ENCODE measurements at regions not wholly inside any gene's neighbourhood (a gene's known extent, or its start where the extent isn't known, plus 50 kb on each side); places are given as distances from the start of the nearest gene placed in this dataset.

DNA sequence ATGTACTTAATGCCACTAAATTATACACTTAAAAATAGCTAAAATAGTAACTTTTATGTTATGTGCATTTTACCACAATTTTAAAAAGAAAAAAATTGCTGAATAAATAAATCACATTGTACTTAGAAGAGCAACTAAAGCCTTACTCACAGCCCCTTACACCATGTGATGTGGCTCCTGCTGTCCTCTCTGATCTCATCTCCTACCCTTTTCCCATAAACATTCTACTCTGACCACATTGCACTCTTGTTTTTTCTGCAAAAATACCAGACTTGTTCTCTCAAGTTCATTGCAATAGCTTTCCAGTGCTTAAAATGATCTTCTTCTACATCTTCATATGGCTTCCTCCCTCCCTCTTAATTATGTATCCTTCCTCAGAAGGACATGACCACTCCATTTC lies 268.4 kb downstream of the ELAVL2 start:
- H3K27ac ChIP-seq, result no peak overlapping the region
- TF ChIP-seq, protein P1, sequence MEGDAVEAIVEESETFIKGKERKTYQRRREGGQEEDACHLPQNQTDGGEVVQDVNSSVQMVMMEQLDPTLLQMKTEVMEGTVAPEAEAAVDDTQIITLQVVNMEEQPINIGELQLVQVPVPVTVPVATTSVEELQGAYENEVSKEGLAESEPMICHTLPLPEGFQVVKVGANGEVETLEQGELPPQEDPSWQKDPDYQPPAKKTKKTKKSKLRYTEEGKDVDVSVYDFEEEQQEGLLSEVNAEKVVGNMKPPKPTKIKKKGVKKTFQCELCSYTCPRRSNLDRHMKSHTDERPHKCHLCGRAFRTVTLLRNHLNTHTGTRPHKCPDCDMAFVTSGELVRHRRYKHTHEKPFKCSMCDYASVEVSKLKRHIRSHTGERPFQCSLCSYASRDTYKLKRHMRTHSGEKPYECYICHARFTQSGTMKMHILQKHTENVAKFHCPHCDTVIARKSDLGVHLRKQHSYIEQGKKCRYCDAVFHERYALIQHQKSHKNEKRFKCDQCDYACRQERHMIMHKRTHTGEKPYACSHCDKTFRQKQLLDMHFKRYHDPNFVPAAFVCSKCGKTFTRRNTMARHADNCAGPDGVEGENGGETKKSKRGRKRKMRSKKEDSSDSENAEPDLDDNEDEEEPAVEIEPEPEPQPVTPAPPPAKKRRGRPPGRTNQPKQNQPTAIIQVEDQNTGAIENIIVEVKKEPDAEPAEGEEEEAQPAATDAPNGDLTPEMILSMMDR (conservative IDR thresholded peaks at IDR 0.05), result no peak

DNA sequence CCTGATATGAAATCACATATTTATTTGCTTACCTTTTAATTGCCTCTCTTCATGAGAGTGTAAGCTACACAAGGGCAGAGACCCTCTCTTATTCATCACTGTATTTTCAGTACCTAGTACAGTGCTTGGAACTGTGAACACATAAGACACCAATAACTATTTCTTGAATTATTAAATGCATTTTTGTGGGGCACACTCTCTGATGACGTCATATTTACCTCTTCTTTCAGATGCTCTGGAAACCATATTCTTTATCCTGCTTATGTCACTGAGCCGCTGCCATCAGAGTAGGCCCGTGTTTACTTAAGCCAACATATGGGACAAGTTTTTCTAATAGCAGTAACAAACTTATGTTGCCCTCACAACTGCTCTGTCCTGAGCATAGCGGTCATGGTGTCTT lies 266.5 kb downstream of the ELAVL2 start:
- no peak overlapping the region for H3K27ac ChIP-seq
- TF ChIP-seq, protein P1 (conservative IDR thresholded peaks at IDR 0.05), result no peak

DNA sequence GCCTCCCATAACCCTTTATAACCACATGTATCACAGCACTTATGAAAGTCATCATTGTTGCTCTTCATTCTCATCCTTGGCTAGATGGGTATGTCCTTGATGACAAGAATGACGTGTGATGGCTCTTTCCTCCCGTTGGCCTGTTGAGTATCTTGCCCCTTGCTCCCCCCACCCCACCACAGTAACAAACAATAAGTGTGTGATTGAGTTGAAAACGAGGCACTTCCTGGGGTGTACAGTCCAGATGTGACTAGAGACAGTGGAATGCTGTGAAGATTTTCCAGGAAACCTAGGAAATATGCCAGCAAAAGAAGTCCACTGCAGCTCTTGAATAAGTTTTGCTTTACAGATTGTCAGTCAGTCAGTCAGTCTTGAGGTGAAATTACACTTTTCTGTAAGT lies 262.5 kb downstream of the ELAVL2 start:
- TF ChIP-seq, protein P1 (conservative IDR thresholded peaks at IDR 0.05), result no peak
- H3K27ac ChIP-seq, result no peak overlapping the region

DNA sequence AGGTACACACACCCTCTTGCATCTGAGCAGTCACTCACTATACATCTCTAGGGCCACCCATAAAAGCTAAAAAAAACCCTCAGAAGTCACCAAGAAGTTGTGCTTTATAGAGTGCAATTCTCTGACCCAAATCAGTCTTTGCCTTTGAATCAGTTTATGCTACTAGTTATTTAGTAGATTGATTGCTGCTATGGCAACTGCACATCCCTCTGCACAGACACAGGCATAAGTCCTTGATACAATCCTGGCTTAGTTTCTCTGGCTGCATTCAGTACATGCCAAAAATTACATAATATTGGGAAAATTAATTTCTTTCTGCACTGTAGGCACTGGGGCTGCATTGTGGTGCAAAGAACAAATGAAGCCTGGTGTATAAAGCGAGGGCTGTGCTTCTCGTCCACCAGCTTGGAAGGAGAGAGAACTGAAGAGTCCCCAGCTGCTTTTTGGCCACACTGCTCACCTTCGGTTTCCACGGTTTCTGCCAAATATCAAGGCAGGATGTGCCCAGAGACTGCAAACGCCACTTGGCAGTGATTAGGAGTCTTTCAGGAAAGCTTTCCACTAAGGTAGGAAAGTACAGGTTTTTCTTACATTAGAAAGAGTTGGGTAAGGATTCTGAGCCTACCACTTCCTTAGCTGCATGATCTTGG lies 258.4 kb downstream of the ELAVL2 start:
- TF ChIP-seq, protein P1 (conservative IDR thresholded peaks at IDR 0.05), result no peak

DNA sequence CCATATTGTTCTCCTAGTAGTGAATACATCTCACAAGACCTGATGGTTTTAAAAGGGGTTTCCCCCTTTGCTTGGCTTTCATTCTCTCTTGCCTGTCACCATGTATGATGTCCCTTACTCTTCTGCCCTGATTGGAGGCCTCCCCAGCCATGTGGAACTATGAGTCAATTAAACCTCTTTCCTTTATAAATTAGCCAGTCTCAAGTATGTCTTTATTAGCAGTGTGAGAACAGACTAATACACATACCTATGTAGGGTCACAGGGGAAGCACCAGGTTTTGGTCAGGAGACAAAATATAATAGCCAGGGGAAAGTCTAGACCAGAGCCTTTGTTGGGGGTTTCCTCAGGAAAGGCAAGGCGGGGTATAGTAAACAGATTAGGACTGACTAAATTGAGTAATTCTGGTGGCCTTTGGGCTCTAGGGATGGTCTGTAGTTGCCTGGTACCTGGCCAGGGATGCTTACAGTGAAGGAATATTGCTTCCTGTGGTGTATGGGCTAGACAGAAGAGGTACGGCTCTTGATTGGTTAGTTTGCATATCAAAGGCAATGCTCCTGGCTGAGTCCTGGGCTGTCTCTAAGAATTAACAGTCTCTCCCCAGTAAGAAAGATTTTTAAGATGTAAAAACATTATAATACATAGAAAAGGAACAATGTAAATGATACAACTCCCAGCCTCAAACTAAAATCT lies 254.5 kb downstream of the ELAVL2 start:
- TF ChIP-seq, protein P1 (conservative IDR thresholded peaks at IDR 0.05), result no peak
- no peak overlapping the region for H3K27ac ChIP-seq

More for the DNA sequence above, 258.4 kb downstream of the ELAVL2 start:
- H3K27ac ChIP-seq, result no peak overlapping the region

DNA sequence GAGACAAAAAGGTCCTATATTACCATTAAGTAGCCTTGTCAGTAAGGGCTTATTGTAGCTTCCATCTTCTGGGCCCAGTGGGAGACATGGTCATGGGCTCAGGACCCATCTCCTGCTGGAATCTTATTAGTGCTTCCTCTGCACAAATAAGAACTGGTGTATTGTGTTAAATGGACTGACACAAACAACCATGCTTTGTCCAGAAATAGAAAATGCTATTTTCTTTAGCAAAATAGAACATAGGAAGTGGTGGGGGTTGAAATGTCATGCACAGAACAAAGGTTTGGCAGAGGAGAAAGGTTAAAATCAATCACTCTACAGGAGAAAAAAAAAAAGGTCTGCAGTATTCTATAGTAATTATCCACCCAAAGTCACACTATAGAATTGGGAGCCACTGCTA lies 252.2 kb downstream of the ELAVL2 start:
- TF ChIP-seq, protein P1 (conservative IDR thresholded peaks at IDR 0.05), result no peak
- no peak overlapping the region for H3K27ac ChIP-seq

DNA sequence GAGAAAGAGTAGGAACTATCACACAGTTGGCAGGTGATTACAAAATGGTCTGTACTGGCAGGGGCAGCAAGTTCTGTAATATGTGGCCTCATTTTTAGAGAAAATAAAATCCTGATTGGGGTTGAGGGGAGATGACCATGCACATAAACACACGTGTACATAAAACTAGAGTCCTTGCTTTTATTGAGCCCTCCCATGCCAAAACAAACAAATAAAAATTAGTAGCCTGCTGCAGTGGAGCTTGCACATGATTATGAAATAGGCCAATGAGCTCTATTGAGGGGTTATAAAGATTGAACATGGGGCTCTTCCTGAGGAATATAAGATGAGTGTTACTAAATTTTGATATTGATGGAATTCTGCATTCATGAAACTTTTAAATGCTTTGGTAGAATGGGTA lies 248.4 kb downstream of the ELAVL2 start:
- peak overlapping the region; percentile 50 for H3K27ac ChIP-seq
- TF ChIP-seq, protein P1 (conservative IDR thresholded peaks at IDR 0.05), result no peak
